GM04503 (cell line): ENCODE measurements at regions not wholly inside any gene's neighbourhood (a gene's known extent, or its start where the extent isn't known, plus 50 kb on each side); places are given as distances from the start of the nearest gene placed in this dataset.

Source experiments
- DNase-seq: peaks from one replicate; pipeline ENCODE4 v3.0.0-alpha.2; 2012; ENCODE audit warnings: low read depth

DNA sequence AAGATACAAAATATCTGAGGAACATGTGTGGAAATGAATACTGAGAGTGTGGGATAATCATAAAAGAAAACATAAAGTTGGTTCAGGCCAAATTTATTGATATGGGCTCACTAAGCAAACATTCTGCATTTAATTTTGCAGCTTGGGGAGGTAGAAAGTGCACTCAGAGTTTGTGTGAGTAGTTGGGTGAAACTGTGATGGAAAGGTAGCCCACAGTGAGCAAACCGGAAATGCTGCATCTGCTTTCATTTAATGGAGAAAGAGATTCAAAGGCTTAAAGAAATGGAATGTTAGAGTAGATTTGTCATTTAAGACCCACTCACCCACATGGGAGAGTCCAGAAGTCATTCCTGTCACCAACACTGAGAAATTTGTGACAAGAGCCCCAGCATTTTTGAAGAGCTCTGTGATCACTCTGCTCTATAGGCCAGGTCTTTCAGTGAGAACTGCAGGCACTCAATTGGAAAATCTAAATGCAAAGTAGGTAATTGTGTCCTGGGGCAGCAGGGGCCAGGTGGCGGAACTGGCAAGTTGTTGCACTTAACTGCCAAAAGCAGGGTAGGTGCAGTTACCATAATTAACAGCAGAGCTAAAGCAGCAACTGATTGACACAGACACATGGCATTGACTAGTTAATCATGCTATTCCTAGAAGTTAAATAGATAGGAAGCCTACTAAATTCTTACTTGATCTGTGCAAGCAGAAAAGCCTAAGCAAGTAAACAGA lies 1228.3 kb upstream of the PCDH20 start:
- no peak for DNase-seq

- DNase-seq = no peak
Observed at GRCh38 chr13:62643007-62643483, 1227.4 kb upstream of the PCDH20 start.

DNA sequence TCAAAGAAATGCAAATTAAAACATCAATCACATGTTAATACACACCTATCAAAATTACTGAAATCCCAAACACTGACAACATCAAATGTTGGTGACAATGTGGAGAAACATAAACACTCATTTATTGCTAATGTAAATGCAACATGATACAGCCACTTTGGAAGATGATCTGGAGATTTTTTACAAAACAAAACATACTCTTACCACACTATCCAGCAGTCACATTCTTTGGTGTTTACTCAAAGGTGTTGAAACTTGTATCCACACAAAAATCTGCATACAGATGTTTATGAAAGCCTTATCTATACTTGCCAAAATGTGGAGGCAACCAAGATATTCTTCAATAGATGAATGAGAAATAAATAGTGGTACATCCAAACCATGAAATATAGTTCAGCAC lies 1219.5 kb upstream of the PCDH20 start:
- DNase-seq = no peak

- DNase-seq = no peak
Observed at GRCh38 chr13:62633448-62633847, 1217.8 kb upstream of the PCDH20 start.

GRCh38 chr13:62631619-62632018 lies 1216.0 kb upstream of the PCDH20 start:
- no peak for DNase-seq

GRCh38 chr13:62631124-62631523 lies 1215.5 kb upstream of the PCDH20 start:
- no peak for DNase-seq

DNA sequence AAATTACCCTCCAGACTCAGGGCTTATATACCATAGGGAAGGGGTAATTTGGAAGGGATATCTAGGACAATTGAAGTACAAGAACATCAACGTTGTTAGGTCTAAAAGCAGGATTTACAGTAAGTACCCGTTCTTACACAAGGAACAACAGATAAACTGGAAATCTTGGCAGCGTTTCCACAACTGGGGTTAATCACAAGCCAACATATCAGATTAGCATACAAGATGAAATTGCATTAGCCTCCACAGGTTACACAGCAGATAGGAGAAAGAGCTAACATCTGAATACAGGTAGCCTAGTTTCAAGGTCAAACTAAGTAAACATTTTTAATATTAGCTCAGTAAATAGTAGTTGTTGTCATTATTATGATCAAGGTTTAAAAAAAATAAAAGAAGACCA lies 1214.0 kb upstream of the PCDH20 start:
- DNase-seq = no peak

GRCh38 chr13:62627226-62627625 lies 1211.6 kb upstream of the PCDH20 start:
- no peak for DNase-seq

- DNase-seq = no peak
Observed at GRCh38 chr13:62626771-62627170, 1211.1 kb upstream of the PCDH20 start.

DNA sequence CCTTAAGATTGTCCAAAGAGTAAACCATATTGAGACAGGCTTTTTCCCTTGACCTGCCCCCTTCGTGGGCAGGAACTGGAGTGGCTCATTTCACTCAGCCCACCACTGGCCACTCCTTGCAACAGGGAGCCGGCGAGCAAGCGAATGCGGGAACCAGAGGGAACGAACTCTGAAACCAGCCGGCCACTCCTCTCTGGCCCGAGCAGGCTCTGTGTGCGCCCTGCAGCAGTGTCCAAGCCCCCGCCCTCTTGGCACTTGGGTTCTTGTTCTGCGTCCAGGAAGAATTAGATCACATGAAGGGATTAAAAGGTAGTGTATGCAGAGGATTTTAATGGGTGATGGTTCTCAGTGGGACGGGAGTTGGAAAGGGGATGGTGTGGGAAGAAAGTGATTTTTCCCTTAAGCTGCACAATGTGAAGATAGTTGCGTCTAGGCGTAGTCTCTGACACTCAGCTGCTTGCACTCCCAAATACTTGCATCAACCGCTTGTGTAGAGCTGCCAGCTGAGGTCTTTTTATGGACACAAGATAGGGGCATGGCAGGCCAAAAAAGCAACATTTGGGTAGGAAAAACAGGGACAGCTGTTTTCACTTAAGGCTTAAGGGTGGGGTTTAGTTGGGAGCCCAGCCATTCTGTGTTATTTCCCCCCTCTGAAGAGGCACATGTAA lies 1209.7 kb upstream of the PCDH20 start:
- no peak for DNase-seq

GRCh38 chr13:62613819-62614218 lies 1198.2 kb upstream of the PCDH20 start:
- no peak for DNase-seq

- DNase-seq = no peak
Observed at GRCh38 chr13:62611343-62611742, 1195.7 kb upstream of the PCDH20 start.

DNA sequence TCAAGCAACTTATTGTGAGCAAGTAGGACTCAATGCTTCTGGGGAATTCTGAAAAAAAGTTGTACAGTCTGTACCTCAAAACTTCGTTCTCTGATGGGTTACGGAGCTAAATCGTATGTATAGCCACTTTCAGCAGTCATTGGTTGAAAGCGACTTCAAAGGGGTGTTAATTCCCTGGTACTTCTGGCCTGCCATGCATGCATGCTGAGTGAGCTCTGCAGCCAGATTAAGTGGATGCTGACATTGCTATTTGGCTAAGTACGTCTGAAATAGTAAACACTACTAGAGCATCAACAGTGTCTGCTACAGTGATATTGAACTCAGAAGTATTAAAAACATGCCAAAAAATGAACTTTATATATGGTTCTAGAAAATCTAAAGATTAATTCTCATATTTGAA lies 1183.1 kb upstream of the PCDH20 start:
- no peak for DNase-seq

GRCh38 chr13:62595976-62596375 lies 1180.3 kb upstream of the PCDH20 start:
- DNase-seq = no peak

- DNase-seq = no peak
Observed at GRCh38 chr13:62593804-62594203, 1178.2 kb upstream of the PCDH20 start.

DNA sequence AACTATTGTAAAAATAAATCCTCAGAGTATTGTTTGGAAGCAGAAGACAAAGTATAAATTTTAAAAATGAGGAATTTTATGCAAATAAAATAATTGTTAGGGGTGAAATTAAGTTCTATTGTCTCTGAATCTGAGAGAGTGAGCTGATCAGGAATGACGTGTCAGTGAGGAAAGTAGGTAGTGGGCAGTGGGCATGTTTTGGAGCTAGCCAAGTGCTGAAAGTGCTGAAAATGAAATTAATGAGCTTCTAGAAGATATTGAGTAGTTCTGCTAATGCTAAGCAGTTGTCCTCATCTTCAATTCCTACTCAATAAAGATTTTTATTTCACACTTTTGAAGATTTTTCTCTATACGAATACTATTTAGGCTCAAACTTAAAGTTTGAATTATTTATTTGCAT lies 1167.8 kb upstream of the PCDH20 start:
- DNase-seq = no peak

DNA sequence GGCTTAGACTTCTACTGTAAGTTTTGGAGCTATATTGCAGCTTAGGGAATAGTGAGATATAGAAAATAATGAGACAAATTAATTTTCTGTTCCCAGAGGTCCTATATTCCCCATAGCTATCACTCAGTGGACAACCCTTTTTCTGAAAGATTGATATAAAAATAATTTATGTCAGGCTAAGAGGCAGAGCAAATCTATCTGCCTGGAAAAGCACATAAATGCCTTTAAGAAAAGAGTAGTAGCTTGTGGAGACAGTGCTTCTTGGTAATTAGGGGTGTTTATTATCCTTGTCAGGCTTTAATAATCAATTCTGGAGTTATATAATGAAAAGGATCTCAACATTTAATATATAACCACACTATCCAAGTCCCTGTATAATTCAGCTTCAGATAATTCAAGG lies 1162.8 kb upstream of the PCDH20 start:
- no peak for DNase-seq

DNA sequence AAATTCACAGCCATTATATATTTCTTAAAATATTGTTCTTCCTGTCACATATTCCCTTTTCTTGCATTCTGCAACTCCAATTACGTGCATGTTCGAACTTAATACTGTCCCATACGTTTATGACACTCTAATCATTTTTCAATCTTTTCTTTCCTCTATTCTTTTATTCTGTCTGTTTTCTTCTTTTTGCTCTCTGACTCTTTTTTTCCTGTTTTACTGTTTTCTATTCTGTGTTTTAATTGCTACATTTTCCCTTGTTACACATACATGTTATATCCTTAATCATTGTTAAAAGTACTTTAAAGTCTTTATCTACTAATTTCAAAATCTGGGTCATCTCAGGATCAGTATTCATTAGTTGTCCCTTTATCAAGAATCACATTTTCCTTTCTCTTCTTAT lies 1149.1 kb upstream of the PCDH20 start:
- DNase-seq = no peak

- DNase-seq = no peak
Observed at GRCh38 chr13:62563251-62563650, 1147.6 kb upstream of the PCDH20 start.

DNA sequence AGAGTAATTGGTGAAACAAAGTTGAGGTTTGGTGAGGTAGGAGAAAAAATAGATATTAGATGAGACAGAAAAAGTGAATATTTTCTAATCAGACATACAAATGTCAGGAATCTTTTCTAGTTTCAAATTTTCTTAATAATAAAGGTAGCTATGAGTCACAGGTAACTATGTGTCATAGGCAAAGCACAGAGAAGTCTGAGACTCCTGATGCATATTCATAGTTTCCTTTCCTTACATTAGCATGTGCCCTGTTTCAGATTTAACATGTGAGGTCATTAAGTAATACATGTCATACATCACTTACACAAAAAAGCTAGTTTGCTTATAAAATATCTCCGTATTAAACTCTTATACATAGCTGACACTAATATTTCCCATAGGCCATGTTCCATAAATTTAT lies 1141.3 kb upstream of the PCDH20 start:
- no peak for DNase-seq

DNA sequence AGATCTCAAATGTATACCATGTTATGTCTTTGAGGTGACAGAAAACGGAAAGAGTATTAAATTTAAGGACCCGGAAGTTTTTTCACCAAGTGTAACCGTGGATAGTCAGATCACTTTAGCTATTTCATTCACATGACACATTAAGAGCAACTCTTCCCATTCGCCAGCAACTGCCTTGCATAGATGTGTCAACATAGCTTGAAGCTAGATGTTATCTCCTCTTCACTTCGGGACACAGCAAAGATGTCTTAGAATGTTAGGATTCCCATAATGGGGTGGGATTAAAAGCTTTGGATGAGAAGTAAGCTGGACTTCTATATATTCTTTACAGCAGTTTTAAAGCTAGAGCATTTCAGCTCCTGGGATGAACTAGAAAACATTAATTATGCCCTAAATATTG lies 1135.9 kb upstream of the PCDH20 start:
- DNase-seq = no peak

DNA sequence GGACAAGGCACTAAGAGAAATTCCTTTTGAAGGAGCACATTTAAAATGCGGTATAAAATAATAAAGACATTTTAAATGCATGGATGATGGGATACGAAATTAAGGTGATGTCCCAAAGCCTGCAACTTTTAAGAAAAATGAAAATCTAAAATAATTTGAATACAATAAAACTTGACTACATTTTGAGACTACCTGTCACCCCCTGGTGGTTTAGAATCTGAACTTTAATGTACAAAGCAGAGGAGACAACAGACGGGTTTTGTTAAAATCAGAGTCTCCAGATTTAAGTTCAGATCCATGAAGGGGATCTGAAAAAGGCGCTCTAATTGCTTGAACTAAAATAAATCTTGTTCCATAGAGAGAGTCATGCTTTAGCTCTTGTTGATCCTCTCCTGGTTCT lies 1129.3 kb upstream of the PCDH20 start:
- no peak for DNase-seq

DNA sequence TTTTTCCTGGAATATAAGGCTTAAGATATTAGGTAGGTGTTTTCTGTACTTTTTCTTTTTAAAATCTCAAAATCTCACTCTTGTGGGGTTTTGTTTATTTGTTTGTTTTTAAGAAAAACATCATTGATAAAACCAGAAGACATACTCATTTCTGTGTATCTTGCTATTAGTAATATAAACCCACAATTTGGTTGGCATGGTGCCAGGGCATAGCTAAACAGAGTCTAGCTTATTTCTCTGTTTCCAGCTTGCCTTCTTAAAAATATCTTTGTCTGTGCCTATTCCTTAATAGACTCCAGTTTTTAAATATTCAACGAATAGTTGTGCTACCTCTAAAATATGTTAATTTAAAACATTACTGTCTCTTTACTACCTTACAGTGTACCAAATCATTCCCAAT lies 1121.9 kb upstream of the PCDH20 start:
- DNase-seq = no peak

DNA sequence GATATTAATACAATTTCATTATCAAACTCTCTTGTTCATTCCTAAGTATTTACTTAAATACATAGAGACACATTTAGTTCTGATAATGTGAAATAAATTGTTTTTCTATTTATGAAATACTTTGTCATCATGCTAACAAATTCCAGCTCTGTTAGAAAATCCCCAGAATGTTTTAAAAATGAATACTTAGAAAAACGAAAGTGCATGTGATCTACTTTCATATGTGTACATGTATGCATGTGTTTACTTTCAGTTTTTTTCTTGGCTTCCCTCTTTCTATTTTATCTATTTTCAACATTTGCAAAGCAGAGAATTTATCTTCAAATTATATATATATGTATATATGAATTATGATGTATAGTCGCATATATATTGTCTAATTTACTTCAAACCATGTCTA lies 1110.0 kb upstream of the PCDH20 start:
- DNase-seq = no peak
